Neural cell (in vitro differentiated cells): ENCODE measurements at regions not wholly inside any gene's neighbourhood (a gene's known extent, or its start where the extent isn't known, plus 50 kb on each side); places are given as distances from the start of the nearest gene placed in this dataset.

Experiments
- H2AFZ ChIP-seq: fragments of 200-600, 300-800 bp; sonication (generic), shearing (Covaris generic); 2 replicates; pipeline ENCODE4 v1.6.0; 2014; ENCODE audit warnings: low read depth, mild to moderate bottlenecking, antibody characterized with exemption, low read length, moderate library complexity
- H3F3A ChIP-seq: fragments of 200-600 bp; shearing (Covaris generic); 2 replicates; pipeline ENCODE4 v1.6.1; 2016; ENCODE audit warnings: mild to moderate bottlenecking, moderate library complexity, mixed read lengths, antibody characterized with exemption, low read length; ENCODE audit not compliant: insufficient read depth, poor library complexity, severe bottlenecking
- H3K27ac ChIP-seq: fragments of 200-600, 300-800 bp; sonication (generic), shearing (Covaris generic); 2 replicates; pipeline ENCODE4 v1.5.1; 2014; ENCODE audit warnings: mild to moderate bottlenecking, low read length, moderate library complexity
- H3K27me3 ChIP-seq: fragments of 300-800, 200-600 bp; sonication (generic), shearing (Covaris generic); 2 replicates; pipeline ENCODE4 v1.6.0; 2014; ENCODE audit warnings: mild to moderate bottlenecking, low read depth, low read length, moderate library complexity; ENCODE audit not compliant: insufficient read depth
- H3K36me3 ChIP-seq: fragments of 300-800, 200-600 bp; sonication (generic), shearing (Covaris generic); 2 replicates; pipeline ENCODE4 v1.5.1; 2014; ENCODE audit warnings: mild to moderate bottlenecking, antibody characterized with exemption, low read length, moderate library complexity; ENCODE audit not compliant: insufficient read depth
- H3K4me2 ChIP-seq: fragments of 300-800, 200-600 bp; sonication (generic), shearing (Covaris generic); 2 replicates; pipeline ENCODE4 v1.6.0; 2014; ENCODE audit warnings: mild to moderate bottlenecking, low read length
- H3K4me3 ChIP-seq: fragments of 300-800, 200-600 bp; sonication (generic), shearing (Covaris generic); 2 replicates; pipeline ENCODE4 v1.5.1; 2014; ENCODE audit warnings: mild to moderate bottlenecking, low read length, moderate library complexity
- H3K79me2 ChIP-seq: fragments of 200-600 bp; shearing (Covaris generic); replicated peaks from 2 replicates; pipeline ENCODE4 v1.6.0; 2014; ENCODE audit warnings: mild to moderate bottlenecking, low read length, moderate library complexity; ENCODE audit not compliant: insufficient read depth
- H3K9ac ChIP-seq: fragments of 300-800, 200-600 bp; sonication (generic), shearing (Covaris generic); 2 replicates; pipeline ENCODE4 v1.6.1; 2016; ENCODE audit warnings: mild to moderate bottlenecking, low read length, mixed read lengths
- H3K9me2 ChIP-seq: fragments of 200-600 bp; shearing (Covaris generic); 2 replicates; pipeline ENCODE4 v1.6.1; 2016; ENCODE audit warnings: mild to moderate bottlenecking, low read length, mixed read lengths; ENCODE audit not compliant: insufficient read depth
- H3K9me3 ChIP-seq: fragments of 200-600, 300-800 bp; sonication (generic), shearing (Covaris generic); 2 replicates; pipeline ENCODE4 v1.6.1; 2016; ENCODE audit warnings: mild to moderate bottlenecking, mixed run types, low read length, moderate library complexity, mixed read lengths
- H4K20me1 ChIP-seq: fragments of 200-600 bp; shearing (Covaris generic); 2 replicates; pipeline ENCODE4 v1.6.1; 2016; ENCODE audit warnings: mild to moderate bottlenecking, mixed run types; ENCODE audit not compliant: insufficient read depth
- CTCF ChIP-seq: fragments of 450-650 bp; IDR thresholded peaks from 2 replicates; pipeline ENCODE4 v1.5.1; 2014; ENCODE audit warnings: antibody characterized with exemption, mild to moderate bottlenecking, moderate library complexity; ENCODE audit not compliant: poor library complexity, severe bottlenecking
- EP300 ChIP-seq: fragments of 450-650 bp; conservative IDR thresholded peaks from 2 replicates; pipeline ENCODE4 v1.6.1; 2014; ENCODE audit warnings: antibody characterized with exemption, mild to moderate bottlenecking, moderate library complexity; ENCODE audit not compliant: poor library complexity, severe bottlenecking
- EZH2 ChIP-seq: fragments of 200-600, 300-800 bp; shearing (Covaris generic), sonication (generic); IDR thresholded peaks from 2 replicates; pipeline ENCODE4 v1.6.1; 2014; ENCODE audit warnings: antibody characterized with exemption, low read length, borderline replicate concordance, mild to moderate bottlenecking; ENCODE audit not compliant: insufficient read depth, poor library complexity, severe bottlenecking
- MXI1 ChIP-seq: fragments of 450-650 bp; conservative IDR thresholded peaks from 2 replicates; pipeline ENCODE4 v1.6.1; 2014; ENCODE audit warnings: antibody characterized with exemption, mild to moderate bottlenecking; ENCODE audit not compliant: poor library complexity, severe bottlenecking
- POLR2AphosphoS5 ChIP-seq: IDR thresholded peaks from 2 replicates; pipeline ENCODE4 v1.6.1; 2012
- RAD21 ChIP-seq: fragments of 450-650 bp; conservative IDR thresholded peaks from 2 replicates; pipeline ENCODE4 v1.6.1; 2014; ENCODE audit warnings: antibody characterized with exemption, mild to moderate bottlenecking, moderate library complexity
- SMC3 ChIP-seq: fragments of 450-650 bp; conservative IDR thresholded peaks from 2 replicates; pipeline ENCODE4 v1.6.1; 2014; ENCODE audit warnings: antibody characterized with exemption, mild to moderate bottlenecking, moderate library complexity; ENCODE audit not compliant: poor library complexity
- TAF1 ChIP-seq: IDR thresholded peaks from 2 replicates; pipeline ENCODE4 v1.6.1; 2012; ENCODE audit warnings: low read depth
- TF ChIP-seq, protein P1 (sequence below): IDR thresholded peaks from 2 replicates; pipeline ENCODE4 v1.6.1; 2012; ENCODE audit warnings: borderline replicate concordance

- Histone ChIP-seq H3K36me3 (no peaks in the 10 kb centered on the region), H3F3A (no peaks in the 10 kb centered on the region), H3K27me3 (no peaks in the 10 kb centered on the region), H3K9me2 (no peaks in the 10 kb centered on the region), H3K27ac (no peak overlapping the region), H3K4me2 (no peak overlapping the region), H3K9me3 (no peaks in the 10 kb centered on the region), H3K4me3 (no peak overlapping the region), H3K79me2 (no peaks in the 10 kb centered on the region), H2AFZ (no peak overlapping the region), H4K20me1 (no peaks in the 10 kb centered on the region), H3K9ac (no peak overlapping the region)
- TF ChIP-seq SMC3 (no peak), MXI1 (no peak), TAF1 (no peak), RAD21 (no peak), EP300 (no peak), CTCF (no peak), POLR2AphosphoS5 (no peak), EZH2 (no peak)
- TF ChIP-seq, protein P1, sequence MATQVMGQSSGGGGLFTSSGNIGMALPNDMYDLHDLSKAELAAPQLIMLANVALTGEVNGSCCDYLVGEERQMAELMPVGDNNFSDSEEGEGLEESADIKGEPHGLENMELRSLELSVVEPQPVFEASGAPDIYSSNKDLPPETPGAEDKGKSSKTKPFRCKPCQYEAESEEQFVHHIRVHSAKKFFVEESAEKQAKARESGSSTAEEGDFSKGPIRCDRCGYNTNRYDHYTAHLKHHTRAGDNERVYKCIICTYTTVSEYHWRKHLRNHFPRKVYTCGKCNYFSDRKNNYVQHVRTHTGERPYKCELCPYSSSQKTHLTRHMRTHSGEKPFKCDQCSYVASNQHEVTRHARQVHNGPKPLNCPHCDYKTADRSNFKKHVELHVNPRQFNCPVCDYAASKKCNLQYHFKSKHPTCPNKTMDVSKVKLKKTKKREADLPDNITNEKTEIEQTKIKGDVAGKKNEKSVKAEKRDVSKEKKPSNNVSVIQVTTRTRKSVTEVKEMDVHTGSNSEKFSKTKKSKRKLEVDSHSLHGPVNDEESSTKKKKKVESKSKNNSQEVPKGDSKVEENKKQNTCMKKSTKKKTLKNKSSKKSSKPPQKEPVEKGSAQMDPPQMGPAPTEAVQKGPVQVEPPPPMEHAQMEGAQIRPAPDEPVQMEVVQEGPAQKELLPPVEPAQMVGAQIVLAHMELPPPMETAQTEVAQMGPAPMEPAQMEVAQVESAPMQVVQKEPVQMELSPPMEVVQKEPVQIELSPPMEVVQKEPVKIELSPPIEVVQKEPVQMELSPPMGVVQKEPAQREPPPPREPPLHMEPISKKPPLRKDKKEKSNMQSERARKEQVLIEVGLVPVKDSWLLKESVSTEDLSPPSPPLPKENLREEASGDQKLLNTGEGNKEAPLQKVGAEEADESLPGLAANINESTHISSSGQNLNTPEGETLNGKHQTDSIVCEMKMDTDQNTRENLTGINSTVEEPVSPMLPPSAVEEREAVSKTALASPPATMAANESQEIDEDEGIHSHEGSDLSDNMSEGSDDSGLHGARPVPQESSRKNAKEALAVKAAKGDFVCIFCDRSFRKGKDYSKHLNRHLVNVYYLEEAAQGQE = no peak
These were observed 1526.3 kb downstream of the BRD1 start for GRCh38 chr22:48301421-48301820.

- H3F3A ChIP-seq = no peaks in the 10 kb centered on the region
- no peak overlapping the region for H2AFZ ChIP-seq
- no peaks in the 10 kb centered on the region for H3K9me2 ChIP-seq
- no peaks in the 10 kb centered on the region for H4K20me1 ChIP-seq
- H3K79me2 ChIP-seq = no peaks in the 10 kb centered on the region
- H3K9me3 ChIP-seq = no peaks in the 10 kb centered on the region
- no peak overlapping the region for H3K9ac ChIP-seq
- H3K4me2 ChIP-seq = no peak overlapping the region
- no peak overlapping the region for H3K4me3 ChIP-seq
- TF ChIP-seq MXI1 (no peak), POLR2AphosphoS5 (no peak), TAF1 (no peak)
- no peak overlapping the region for H3K27ac ChIP-seq
- no peaks in the 10 kb centered on the region for H3K36me3 ChIP-seq
- H3K27me3 ChIP-seq = no peaks in the 10 kb centered on the region
These were observed 1526.8 kb downstream of the BRD1 start for GRCh38 chr22:48300877-48301276.

DNA sequence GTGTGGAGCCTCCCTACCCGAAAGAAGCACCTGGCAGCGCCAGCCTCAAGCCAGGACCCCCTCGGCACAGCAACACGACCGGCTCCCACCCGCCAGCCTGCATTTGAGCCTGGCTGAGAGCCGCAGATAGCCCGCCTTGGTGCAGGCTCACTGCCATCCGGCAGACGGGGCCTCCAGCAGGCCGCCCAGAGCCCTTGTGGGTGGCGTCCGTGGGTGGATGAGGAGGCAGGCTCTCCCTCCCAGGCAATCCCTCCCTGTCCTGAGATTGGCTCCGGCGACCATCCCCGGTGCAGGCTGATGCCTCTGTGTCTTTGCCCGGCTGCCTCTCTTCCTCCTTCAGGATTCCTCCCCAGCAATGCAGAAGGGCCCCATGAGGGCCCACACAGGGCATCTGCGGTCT, 1527.9 kb downstream of the BRD1 start:
- no peaks in the 10 kb centered on the region for H4K20me1 ChIP-seq
- H3K9me3 ChIP-seq = no peaks in the 10 kb centered on the region
- no peak overlapping the region for H3K4me2 ChIP-seq
- H2AFZ ChIP-seq = no peak overlapping the region
- H3K27me3 ChIP-seq = no peaks in the 10 kb centered on the region
- no peaks in the 10 kb centered on the region for H3K36me3 ChIP-seq
- H3F3A ChIP-seq = no peaks in the 10 kb centered on the region
- TF ChIP-seq MXI1 (no peak), TAF1 (no peak), POLR2AphosphoS5 (no peak), SMC3 (no peak), RAD21 (no peak), EP300 (no peak), EZH2 (no peak), CTCF (no peak)
- TF ChIP-seq, protein P1 = no peak
- no peaks in the 10 kb centered on the region for H3K79me2 ChIP-seq
- no peak overlapping the region for H3K27ac ChIP-seq
- no peak overlapping the region for H3K4me3 ChIP-seq
- no peaks in the 10 kb centered on the region for H3K9me2 ChIP-seq
- no peak overlapping the region for H3K9ac ChIP-seq
